ENCODE measurements at regions not wholly inside any gene's neighbourhood (a gene's known extent, or its start where the extent isn't known, plus 50 kb on each side); places are given as distances from the start of the nearest gene placed in this dataset.

DNA sequence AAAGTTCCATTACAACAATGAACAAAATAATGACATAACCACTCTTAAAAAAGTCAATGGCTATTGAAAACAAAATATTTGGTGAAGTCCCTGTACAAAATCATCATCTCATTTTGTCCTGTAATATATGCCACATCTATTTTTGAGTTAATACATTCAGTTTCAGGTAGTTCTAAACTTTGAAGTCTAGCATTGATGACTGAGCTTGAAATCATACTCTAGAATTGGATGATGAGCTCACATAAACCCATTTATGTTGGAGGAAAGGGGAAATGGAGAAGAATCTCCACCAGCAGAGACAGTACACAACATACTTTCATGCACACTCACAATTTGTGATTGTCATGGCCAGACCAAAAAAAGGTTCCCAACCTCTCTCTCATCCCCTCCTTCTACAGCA is 371.1 kb upstream of the NR3C2 start:
- TF ChIP-seq, protein P1, sequence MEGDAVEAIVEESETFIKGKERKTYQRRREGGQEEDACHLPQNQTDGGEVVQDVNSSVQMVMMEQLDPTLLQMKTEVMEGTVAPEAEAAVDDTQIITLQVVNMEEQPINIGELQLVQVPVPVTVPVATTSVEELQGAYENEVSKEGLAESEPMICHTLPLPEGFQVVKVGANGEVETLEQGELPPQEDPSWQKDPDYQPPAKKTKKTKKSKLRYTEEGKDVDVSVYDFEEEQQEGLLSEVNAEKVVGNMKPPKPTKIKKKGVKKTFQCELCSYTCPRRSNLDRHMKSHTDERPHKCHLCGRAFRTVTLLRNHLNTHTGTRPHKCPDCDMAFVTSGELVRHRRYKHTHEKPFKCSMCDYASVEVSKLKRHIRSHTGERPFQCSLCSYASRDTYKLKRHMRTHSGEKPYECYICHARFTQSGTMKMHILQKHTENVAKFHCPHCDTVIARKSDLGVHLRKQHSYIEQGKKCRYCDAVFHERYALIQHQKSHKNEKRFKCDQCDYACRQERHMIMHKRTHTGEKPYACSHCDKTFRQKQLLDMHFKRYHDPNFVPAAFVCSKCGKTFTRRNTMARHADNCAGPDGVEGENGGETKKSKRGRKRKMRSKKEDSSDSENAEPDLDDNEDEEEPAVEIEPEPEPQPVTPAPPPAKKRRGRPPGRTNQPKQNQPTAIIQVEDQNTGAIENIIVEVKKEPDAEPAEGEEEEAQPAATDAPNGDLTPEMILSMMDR (IDR thresholded peaks at IDR 0.05): no peak
- TF ChIP-seq POLR2A (IDR thresholded peaks at IDR 0.05; ENCODE audit: low read length) (no peak), RARB (CRISPR knock-in tag; IDR thresholded peaks at IDR 0.05) (no peak), NR3C1 (IDR thresholded peaks at IDR 0.05) (no peak)
